OCI-LY3 (cell line): ENCODE measurements at regions not wholly inside any gene's neighbourhood (a gene's known extent, or its start where the extent isn't known, plus 50 kb on each side); places are given as distances from the start of the nearest gene placed in this dataset.

Experiments used
- CTCF ChIP-seq: fragments of 200-600, 300-600 bp; sonication (generic); IDR thresholded peaks from 2 replicates; pipeline ENCODE4 v1.5.1; 2014; ENCODE audit warnings: antibody characterized with exemption, low read length, low read depth
- EZH2phosphoT487 ChIP-seq: fragments of 200-600 bp; shearing (Covaris generic); IDR thresholded peaks from 2 replicates; pipeline ENCODE4 v1.6.1; 2018; ENCODE audit warnings: antibody characterized with exemption, mixed run types, low read depth

- TF ChIP-seq EZH2phosphoT487 (no peak), CTCF (no peak)
Measured at GRCh38 chr7:85686401-85687181, 499.7 kb upstream of the SEMA3D start.
